Thyroid gland (tissue), 4 donors: ENCODE measurements at regions not wholly inside any gene's neighbourhood (a gene's known extent, or its start where the extent isn't known, plus 50 kb on each side); places are given as distances from the start of the nearest gene placed in this dataset.

Experiments
- CTCF ChIP-seq, 6 experiments: fragments of 200-600 bp in 3 of 6; fragments of 450-650 bp in 3 of 6; sonication (generic) in 3 of 6; IDR thresholded peaks; one replicate each; pipeline ENCODE4 v1.5.1; 2016 to 2019; ENCODE audit warnings: antibody characterized with exemption in 6 of 6, mild to moderate bottlenecking in 2 of 6, inconsistent platforms in 1 of 6, moderate library complexity in 1 of 6
- POLR2A ChIP-seq, 2 donors: fragments of 450-650 bp; IDR thresholded peaks; one replicate each; pipeline ENCODE4 v1.6.1; 2017; ENCODE audit warnings: antibody characterized with exemption in 2 of 2, mild to moderate bottlenecking in 2 of 2, moderate library complexity in 1 of 2

- TF ChIP-seq CTCF (IDR thresholded peaks at IDR 0.05) (no peak), POLR2A (IDR thresholded peaks at IDR 0.05) (no peak)
Observed at GRCh38 chr10:91743465-91743864, 54.8 kb upstream of the TNKS2 start.
